ENCODE measurements at regions not wholly inside any gene's neighbourhood (a gene's known extent, or its start where the extent isn't known, plus 50 kb on each side); places are given as distances from the start of the nearest gene placed in this dataset.
A peak's percentile ranks its signal among the peaks of the same experiment; 100 is the strongest.

- no peak for DNase-seq
These were observed 121.3 kb downstream of the CDC42EP3 start for GRCh38 chr2:37550190-37550589.

GRCh38 chr2:37551783-37552182 lies 119.7 kb downstream of the CDC42EP3 start:
- DNase-seq, result no peak

GRCh38 chr2:37552339-37552738 lies 119.1 kb downstream of the CDC42EP3 start:
- DNase-seq, result no peak

- DNase-seq, result no peak
These were observed 117.9 kb downstream of the CDC42EP3 start for GRCh38 chr2:37553411-37554154.

GRCh38 chr2:37554155-37554510 lies 117.3 kb downstream of the CDC42EP3 start:
- DNase-seq, result no peak

GRCh38 chr2:37554687-37555086 lies 116.8 kb downstream of the CDC42EP3 start:
- DNase-seq, result no peak

GRCh38 chr2:37555457-37555856 lies 116.0 kb downstream of the CDC42EP3 start:
- peak; percentile 71 for DNase-seq

- no peak for DNase-seq
These were observed 115.2 kb downstream of the CDC42EP3 start for GRCh38 chr2:37556256-37556655.

- DNase-seq, result peak; percentile 29
These were observed 112.8 kb downstream of the CDC42EP3 start for GRCh38 chr2:37558623-37559022.

- no peak for DNase-seq
These were observed 111.1 kb downstream of the CDC42EP3 start for GRCh38 chr2:37560241-37560848.

GRCh38 chr2:37560863-37561614 lies 110.4 kb downstream of the CDC42EP3 start:
- DNase-seq, result no peak

- DNase-seq, result no peak
These were observed 109.5 kb downstream of the CDC42EP3 start for GRCh38 chr2:37561615-37562569.

GRCh38 chr2:37563375-37564015 lies 107.9 kb downstream of the CDC42EP3 start:
- DNase-seq, result no peak

GRCh38 chr2:37564356-37564755 lies 107.1 kb downstream of the CDC42EP3 start:
- DNase-seq, result no peak

GRCh38 chr2:37566517-37566981 lies 104.9 kb downstream of the CDC42EP3 start:
- DNase-seq, result no peak

GRCh38 chr2:37568565-37568964 lies 102.9 kb downstream of the CDC42EP3 start:
- no peak for DNase-seq

- DNase-seq, result no peak
These were observed 102.2 kb downstream of the CDC42EP3 start for GRCh38 chr2:37569131-37569823.

GRCh38 chr2:37569986-37570679 lies 101.3 kb downstream of the CDC42EP3 start:
- DNase-seq, result no peak

GRCh38 chr2:37570773-37571586 lies 100.5 kb downstream of the CDC42EP3 start:
- DNase-seq, result no peak

- DNase-seq, result no peak
These were observed 99.8 kb downstream of the CDC42EP3 start for GRCh38 chr2:37571587-37572136.

Data from SIG-M5 (cell line).